H54 (cell line): ENCODE measurements at regions not wholly inside any gene's neighbourhood (a gene's known extent, or its start where the extent isn't known, plus 50 kb on each side); places are given as distances from the start of the nearest gene placed in this dataset.

Source experiments
- DNase-seq: peaks from one replicate; pipeline ENCODE4 v3.0.0; 2011; ENCODE audit warnings: low spot score, mixed read lengths; ENCODE audit not compliant: insufficient read length
- FAIRE-seq: peaks from 3 replicates; lab custom pipeline; 2011; peaks lifted over from hg19 to GRCh38; lab: Jason Lieb, UNC
- POLR2A ChIP-seq: IDR thresholded peaks from 2 replicates; pipeline ENCODE4 v1.6.1; 2011; ENCODE audit warnings: low read depth, mild to moderate bottlenecking, low read length

DNA sequence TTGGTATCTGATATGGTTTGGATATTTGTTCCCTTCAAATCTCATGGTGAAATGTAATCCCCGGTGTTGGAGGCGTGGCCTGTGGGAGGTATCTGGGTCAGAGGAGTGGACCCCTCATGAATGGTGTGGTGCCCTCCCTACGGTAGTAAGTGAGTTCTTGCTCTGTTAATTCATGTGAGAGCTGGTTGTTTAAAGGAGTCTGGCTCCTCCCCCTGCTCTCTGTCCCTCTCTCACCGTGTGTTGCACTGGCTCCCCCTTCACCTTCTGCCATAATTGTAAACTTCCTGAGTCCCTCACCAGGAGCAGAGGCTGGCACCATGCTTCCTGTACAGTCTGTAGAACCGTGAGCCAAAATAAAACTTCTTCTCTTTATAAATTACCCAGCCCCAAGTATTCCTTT lies 246.9 kb upstream of the AGTR1 start:
- FAIRE-seq: peak; percentile 87
- DNase-seq: no peak

GRCh38 chr3:148451969-148452368 lies 245.7 kb upstream of the AGTR1 start:
- FAIRE-seq: no peak
- no peak for DNase-seq
- TF ChIP-seq POLR2A: no peak

More for the DNA sequence above, 246.9 kb upstream of the AGTR1 start:
- no peak for TF ChIP-seq POLR2A

DNA sequence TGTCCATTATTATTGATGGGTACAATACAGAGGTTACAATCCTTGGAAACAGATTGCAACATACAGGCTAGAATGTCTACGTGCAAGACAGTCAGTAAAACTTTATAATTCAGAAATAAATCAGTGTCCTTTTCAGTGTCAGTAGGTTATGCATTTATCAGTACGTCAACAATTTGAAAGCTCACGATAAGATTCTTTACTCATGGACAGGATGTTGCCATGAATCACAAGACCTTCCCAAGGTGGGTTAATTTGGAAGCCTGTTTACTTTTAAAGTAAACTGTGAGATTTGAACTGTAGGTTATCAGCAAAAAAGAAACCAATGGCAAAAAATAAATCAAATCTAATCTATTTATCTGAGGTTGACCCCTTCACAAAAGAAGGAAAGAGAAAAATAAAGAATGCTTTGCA lies 243.9 kb upstream of the AGTR1 start:
- TF ChIP-seq POLR2A: no peak
- DNase-seq (no peak), FAIRE-seq (no peak)

DNA sequence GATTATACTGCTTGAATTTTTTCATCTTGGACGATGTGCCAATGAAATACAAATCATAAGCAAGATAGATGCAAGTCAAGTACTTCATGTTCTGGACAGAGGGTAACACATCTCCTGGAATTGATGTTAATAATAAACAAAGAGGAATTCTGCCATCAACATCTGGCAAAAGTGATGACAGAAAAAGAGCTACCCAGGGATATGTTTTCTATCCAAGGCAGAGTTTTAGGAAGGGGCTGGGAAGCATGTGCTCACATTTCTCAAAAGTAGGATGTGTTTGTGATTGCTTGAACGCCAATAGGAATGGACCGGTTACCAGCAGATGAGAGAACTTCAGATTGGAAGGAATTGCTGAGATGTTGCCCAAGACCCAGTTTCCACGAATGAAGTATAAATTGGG lies 242.6 kb upstream of the AGTR1 start:
- TF ChIP-seq POLR2A: no peak
- FAIRE-seq (no peak), DNase-seq (no peak)

GRCh38 chr3:148457886-148458285 lies 239.8 kb upstream of the AGTR1 start:
- no peak for FAIRE-seq
- no peak for TF ChIP-seq POLR2A

DNA sequence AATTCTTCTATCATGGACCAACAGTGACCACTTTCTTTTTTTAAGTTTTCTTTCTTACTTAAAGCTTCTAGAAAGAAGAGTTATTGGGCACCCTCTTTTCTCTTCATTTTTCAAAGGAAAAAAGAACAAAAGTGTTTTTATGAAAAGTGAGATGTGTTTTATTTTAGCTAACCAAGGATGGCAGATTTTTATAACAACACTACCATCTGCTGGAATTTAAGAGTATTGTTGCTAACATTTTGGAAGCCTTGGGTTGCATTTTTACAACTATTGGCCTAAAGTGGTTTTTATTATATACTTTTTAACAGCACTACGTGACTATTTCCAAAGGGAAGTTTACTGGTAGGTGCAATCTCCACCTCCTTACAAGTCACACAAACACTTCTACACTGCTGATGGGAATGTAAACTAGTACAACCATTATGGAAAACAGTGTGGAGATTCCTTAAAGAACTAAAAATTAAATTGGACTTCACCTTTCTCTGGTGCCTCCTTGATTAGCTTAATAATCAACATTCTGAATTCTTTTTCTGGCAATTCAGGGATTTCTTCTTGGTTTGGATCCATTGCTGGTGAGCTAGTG lies 237.7 kb upstream of the AGTR1 start:
- TF ChIP-seq POLR2A: no peak
- DNase-seq (no peak), FAIRE-seq (peak; percentile 41)

More at GRCh38 chr3:148457886-148458285, 239.8 kb upstream of the AGTR1 start:
- no peak for DNase-seq

DNA sequence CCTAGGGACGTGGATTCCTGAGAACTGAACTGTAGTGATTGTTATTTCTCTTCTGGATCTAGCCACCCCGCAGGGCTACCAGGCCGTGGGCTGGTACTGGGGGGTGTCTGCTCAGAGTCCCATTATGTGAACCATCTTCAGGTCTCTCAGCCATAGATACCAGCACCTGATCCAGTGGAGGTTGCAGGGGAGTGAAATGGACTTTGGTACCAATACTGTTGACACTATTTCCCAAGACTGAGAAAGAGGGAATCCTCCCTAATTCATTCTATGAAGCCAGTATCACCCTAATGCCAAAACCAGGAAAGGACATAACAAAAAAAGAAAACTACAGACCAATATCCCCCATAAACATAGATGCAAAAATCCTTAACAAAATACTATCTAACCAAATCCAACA lies 237.0 kb upstream of the AGTR1 start:
- FAIRE-seq (no peak), DNase-seq (no peak)
- TF ChIP-seq POLR2A: no peak

- peak; percentile 13 for DNase-seq
- TF ChIP-seq POLR2A: no peak
- peak; percentile 86 for FAIRE-seq
Measured at GRCh38 chr3:148464246-148464645, 233.5 kb upstream of the AGTR1 start.

- no peak for TF ChIP-seq POLR2A
- FAIRE-seq (peak; percentile 93), DNase-seq (peak; percentile 7)
Measured at GRCh38 chr3:148466143-148466542, 231.6 kb upstream of the AGTR1 start.

DNA sequence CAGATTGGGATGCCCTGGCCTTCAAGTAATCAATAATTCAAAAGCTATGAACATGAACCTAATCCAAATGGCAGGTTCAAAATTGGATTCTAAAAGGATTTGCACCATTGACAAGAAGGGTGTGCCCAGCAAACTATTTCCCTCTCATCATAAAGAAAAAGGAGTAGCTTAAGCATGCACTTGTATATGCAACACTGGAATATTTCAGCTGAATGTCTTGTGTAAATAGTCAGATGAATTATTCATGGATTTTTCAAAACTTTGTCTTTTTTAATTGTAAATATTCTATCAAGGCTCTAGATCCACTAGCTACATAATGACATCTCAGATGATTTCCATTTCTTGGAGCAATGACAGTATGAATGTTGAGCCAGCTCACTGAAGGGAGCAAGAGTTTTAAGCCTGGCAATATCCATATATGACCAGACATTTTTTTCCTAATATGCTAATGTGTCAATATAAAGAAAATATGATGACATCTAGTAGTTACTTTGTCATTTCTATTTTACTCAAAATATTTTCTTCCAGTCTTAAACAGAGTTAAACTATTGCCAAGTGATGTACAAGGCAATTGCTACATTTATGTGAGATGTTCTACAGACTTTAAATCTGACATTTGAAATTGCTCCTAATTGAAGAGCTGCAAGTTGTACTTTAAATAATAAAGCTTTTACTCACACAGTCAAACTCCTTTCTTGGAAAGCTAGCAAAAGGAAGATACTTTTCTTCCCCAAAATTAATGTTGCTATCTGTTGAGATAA lies 230.5 kb upstream of the AGTR1 start:
- no peak for FAIRE-seq
- no peak for DNase-seq
- TF ChIP-seq POLR2A: no peak

DNA sequence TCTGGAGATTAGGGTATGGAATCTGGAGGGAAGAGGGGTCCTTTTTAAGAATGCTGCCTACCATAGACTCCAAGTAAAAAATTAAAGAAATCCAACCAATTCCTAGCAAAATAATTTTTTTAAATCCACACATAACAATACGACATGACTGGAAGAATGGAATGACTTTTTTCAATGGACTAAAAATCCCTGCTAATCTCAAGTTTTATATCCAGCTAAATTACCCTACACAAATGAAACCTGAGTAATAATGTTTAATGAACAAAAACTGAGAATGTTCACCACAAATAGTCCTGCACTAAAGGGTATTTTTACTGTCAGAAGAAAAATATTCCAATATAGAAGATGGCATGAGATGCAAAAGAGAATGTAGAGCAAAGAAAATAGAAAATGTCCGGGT lies 220.3 kb upstream of the AGTR1 start:
- no peak for TF ChIP-seq POLR2A
- FAIRE-seq (no peak), DNase-seq (no peak)

DNA sequence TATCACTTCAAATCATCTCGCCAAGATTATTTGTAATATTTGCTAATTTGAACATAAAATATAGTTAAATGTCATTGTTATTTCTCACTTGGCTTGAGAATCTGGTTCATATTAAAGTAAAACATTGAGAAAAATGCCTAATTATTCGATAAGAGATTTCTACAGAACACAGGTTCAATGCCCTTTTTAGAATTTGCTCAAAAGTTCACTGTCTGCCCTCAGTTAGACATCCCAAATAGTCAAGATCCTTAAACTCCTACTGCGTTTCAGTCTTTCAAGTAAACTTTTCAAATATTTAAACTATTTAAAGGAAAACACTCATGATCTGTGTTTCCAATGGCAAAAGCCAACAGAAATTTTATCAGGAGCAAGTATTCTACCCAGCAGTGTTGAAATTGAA lies 204.1 kb upstream of the AGTR1 start:
- TF ChIP-seq POLR2A: no peak
- FAIRE-seq: no peak
- no peak for DNase-seq

GRCh38 chr3:148494451-148494850 lies 203.3 kb upstream of the AGTR1 start:
- no peak for DNase-seq
- TF ChIP-seq POLR2A: no peak
- no peak for FAIRE-seq

DNA sequence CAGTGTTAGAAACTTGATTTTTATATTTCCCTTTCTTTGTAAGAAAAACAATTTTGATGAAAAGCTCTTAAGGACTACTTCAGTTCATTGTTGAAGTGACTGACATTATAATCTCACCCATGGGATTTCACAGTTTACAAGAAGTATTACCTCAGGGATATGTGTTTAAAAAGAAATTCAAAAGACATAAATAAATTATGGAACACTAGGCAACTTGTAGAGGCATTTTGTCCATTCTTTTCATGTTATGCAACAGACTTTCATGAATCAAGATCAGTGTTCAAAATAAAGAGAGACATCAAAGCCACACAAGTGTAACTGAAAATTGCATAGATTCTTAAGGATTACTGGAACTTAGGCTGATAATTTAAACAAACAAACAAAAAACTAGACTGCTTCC lies 196.8 kb upstream of the AGTR1 start:
- DNase-seq (no peak), FAIRE-seq (no peak)
- no peak for TF ChIP-seq POLR2A

DNA sequence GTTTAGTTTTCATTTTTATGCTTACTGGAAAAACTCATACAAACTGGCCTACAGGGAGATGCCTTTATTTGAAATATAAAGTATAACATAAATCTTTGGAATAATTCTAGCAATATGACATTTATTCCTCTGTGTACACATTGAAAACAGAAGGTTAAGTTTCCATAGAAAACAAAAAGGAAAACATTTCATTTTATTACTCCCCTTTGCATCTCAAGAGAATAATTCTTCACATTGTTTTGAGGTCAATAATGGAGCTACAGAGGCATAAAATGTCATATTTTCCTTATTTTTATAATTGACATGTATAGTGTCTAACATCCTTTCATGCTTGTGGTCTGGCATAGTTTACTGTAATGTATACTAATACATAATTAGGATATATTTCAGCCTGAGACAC lies 187.6 kb upstream of the AGTR1 start:
- DNase-seq (no peak), FAIRE-seq (no peak)
- no peak for TF ChIP-seq POLR2A

- FAIRE-seq: no peak
- no peak for DNase-seq
Measured at GRCh38 chr3:148510561-148510960, 187.1 kb upstream of the AGTR1 start.

More at GRCh38 chr3:148510561-148510960, 187.1 kb upstream of the AGTR1 start:
- TF ChIP-seq POLR2A: no peak
